Endothelial cell of umbilical vein (primary cell): ENCODE measurements at regions not wholly inside any gene's neighbourhood (a gene's known extent, or its start where the extent isn't known, plus 50 kb on each side); places are given as distances from the start of the nearest gene placed in this dataset.

Source experiments
- BruUV-seq: library from RNA; stranded (reverse); fragments of 400-500 nt; replicated peaks from 2 replicates; lab custom pipeline; 2021; lab: Mats Ljungman, UMichigan
- CTCF ChIA-PET: fragments of 300-600, 350-600 bp; sonication (Branson Sonifier 250); formaldehyde crosslinking; loops from one replicate; lab custom pipeline; 2021; ENCODE audit warnings: antibody characterized with exemption, inconsistent platforms; lab: Charles Lee
- POLR2A ChIA-PET: fragments of 300-600, 350-600 bp; sonication (Branson Sonifier 250); formaldehyde crosslinking; loops from one replicate; lab custom pipeline; 2021; ENCODE audit warnings: antibody characterized with exemption, inconsistent platforms; lab: Charles Lee
- DNase-seq: peaks from one replicate; pipeline ENCODE4 v3.0.0-alpha.2; 2011; ENCODE audit warnings: low read depth, low spot score
- FAIRE-seq: peaks from 2 replicates; lab custom pipeline; 2011; peaks lifted over from hg19 to GRCh38; lab: Jason Lieb, UNC
- H2AFZ ChIP-seq: 2 replicates; pipeline ENCODE4 v1.6.0; 2012; ENCODE audit warnings: low read depth, low read length, control low read depth, inconsistent platforms
- H3K27ac ChIP-seq: 2 replicates; pipeline ENCODE4 v1.5.1; 2011; ENCODE audit warnings: low read depth, mild to moderate bottlenecking, control low read depth, low read length, moderate library complexity; ENCODE audit not compliant: insufficient read depth
- H3K27me3 ChIP-seq, 2 experiments: 2 replicates each; pipeline versions ENCODE4 v1.6.0 to v1.6.1; 2011; ENCODE audit warnings: low read length in 2 of 2, mixed read lengths in 1 of 2; ENCODE audit not compliant: control insufficient read depth in 2 of 2, insufficient read depth in 2 of 2
- H3K36me3 ChIP-seq, 2 experiments: 2 replicates in 1 of 2; 3 replicates in 1 of 2; pipeline ENCODE4 v1.5.1; 2011; ENCODE audit warnings: low read length in 2 of 2, mild to moderate bottlenecking in 1 of 2, moderate library complexity in 1 of 2; ENCODE audit not compliant: control insufficient read depth in 2 of 2, insufficient read depth in 2 of 2; ENCODE audit errors: extremely low read depth in 1 of 2
- H3K4me1 ChIP-seq: 3 replicates; pipeline ENCODE4 v1.5.1; 2011; ENCODE audit warnings: mild to moderate bottlenecking, low read length; ENCODE audit not compliant: control insufficient read depth, insufficient read depth; ENCODE audit errors: extremely low read depth
- H3K4me2 ChIP-seq: 2 replicates; pipeline ENCODE4 v1.6.1; 2011; ENCODE audit warnings: low read length, control low read depth, mixed read lengths; ENCODE audit not compliant: insufficient read depth
- H3K4me3 ChIP-seq, 3 experiments: fragments of 200-600 bp in 1 of 3; sonication (generic), shearing (Covaris generic) in 1 of 3; replicated peaks in 1 of 3; 2 replicates each; pipeline ENCODE4 v1.5.1; 2011 to 2016; ENCODE audit warnings: control low read depth in 3 of 3, low read length in 3 of 3, mild to moderate bottlenecking in 2 of 3, inconsistent platforms in 1 of 3, low read depth in 1 of 3, moderate library complexity in 1 of 3; ENCODE audit not compliant: insufficient read depth in 1 of 3
- H3K79me2 ChIP-seq: 2 replicates; pipeline ENCODE4 v1.6.0; 2012; ENCODE audit warnings: low read length, inconsistent platforms; ENCODE audit not compliant: control insufficient read depth, insufficient read depth
- H3K9ac ChIP-seq: replicated peaks from 2 replicates; pipeline ENCODE3; 2011; ENCODE audit warnings: low read length, control low read depth; ENCODE audit not compliant: insufficient read depth; ENCODE audit errors: extremely low read depth
- H3K9me1 ChIP-seq: replicated peaks from 3 replicates; pipeline ENCODE4 v1.6.0; 2011; ENCODE audit warnings: mild to moderate bottlenecking, low read length; ENCODE audit not compliant: control insufficient read depth, insufficient read depth; ENCODE audit errors: extremely low read depth
- H3K9me3 ChIP-seq: replicated peaks from 2 replicates; pipeline ENCODE4 v1.5.1; 2012; ENCODE audit warnings: low read length, inconsistent platforms; ENCODE audit not compliant: control insufficient read depth, insufficient read depth
- H4K20me1 ChIP-seq: replicated peaks from 2 replicates; pipeline ENCODE3; 2011; ENCODE audit warnings: mild to moderate bottlenecking, low read length; ENCODE audit not compliant: control insufficient read depth, insufficient read depth; ENCODE audit errors: extremely low read depth
- EZH2 ChIP-seq: IDR thresholded peaks from 2 replicates; pipeline ENCODE4 v1.6.1; 2012; ENCODE audit warnings: borderline replicate concordance, low read depth, mild to moderate bottlenecking, moderate library complexity, low read length, inconsistent platforms; ENCODE audit not compliant: severe bottlenecking
- FOS ChIP-seq: IDR thresholded peaks from 2 replicates; pipeline ENCODE4 v1.6.1; 2011; ENCODE audit warnings: mild to moderate bottlenecking, low read length, moderate library complexity, borderline replicate concordance; ENCODE audit not compliant: insufficient read depth
- JUN ChIP-seq: IDR thresholded peaks from 2 replicates; pipeline ENCODE4 v1.6.1; 2011; ENCODE audit warnings: borderline replicate concordance, low read depth; ENCODE audit not compliant: insufficient read length, insufficient read depth
- MYC ChIP-seq: IDR thresholded peaks from one replicate; pipeline ENCODE4 v1.6.1; 2011; ENCODE audit warnings: mild to moderate bottlenecking, low read depth, low read length
- POLR2AphosphoS5 ChIP-seq: IDR thresholded peaks from 2 replicates; pipeline ENCODE4 v1.6.1; 2012; ENCODE audit warnings: low read depth, mild to moderate bottlenecking, control low read depth, low read length, moderate library complexity; ENCODE audit not compliant: insufficient read depth
- dilution Hi-C: fragments of 300-500 bp; cut with MboI; formaldehyde crosslinking; loops from one replicate; pipeline ENCODE4 v1.15.0; 2019; ENCODE audit warnings: low sequenced_read_pairs; ENCODE audit not compliant: extremely low pct_ligation_motif_present
- intact Hi-C: fragments of 100-400 bp; cut with micrococcal nuclease; formaldehyde crosslinking; loops from one replicate; pipeline ENCODE4 v1.10.0; 2022
- TF ChIP-seq, protein P1 (sequence below): IDR thresholded peaks from 2 replicates; pipeline ENCODE4 v1.6.1; 2011; ENCODE audit not compliant: insufficient read depth, insufficient read length

DNA sequence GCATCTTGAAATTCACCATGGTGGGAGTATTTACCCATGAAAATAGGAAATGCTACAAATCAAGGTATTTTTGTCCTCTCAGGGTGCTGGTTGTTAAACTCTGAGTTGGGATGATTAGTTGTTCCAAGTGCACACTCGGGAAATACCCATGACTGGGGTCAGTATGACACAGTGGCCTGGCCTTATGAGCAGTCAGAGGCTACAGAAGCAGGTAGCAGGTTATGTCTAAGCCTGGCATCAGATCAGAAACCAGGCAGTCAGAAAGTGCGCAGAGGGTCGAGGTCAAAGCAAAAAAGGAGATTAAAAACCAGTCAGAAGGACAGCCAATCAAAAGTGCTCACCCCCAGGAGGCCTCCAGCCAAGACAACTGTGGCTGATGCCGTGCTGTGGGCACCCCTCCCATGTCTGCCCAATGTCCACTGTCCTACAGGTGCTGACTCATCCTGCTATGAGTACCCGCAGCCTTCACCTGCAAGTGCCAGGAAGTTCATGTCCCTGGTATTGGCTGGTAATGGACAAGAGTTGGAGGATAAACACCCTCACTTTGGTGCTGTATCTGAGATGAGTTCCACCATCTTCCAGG, 117.4 kb upstream of the SLC24A3 start:
- intact Hi-C loops (no loop called here), dilution Hi-C loops (no loop called here)
- Histone ChIP-seq H3K4me1 (no peaks in the 10 kb centered on the region), H3K27ac (no peak overlapping the region), H3K4me3 (no peak overlapping the region), H3K9ac (no peak overlapping the region), H3K9me1 (no peaks in the 10 kb centered on the region), H2AFZ (no peak overlapping the region), H3K36me3 (no peaks in the 10 kb centered on the region), H3K9me3 (peaks cover 5% of the 10 kb centered on the region), H3K79me2 (no peaks in the 10 kb centered on the region), H3K27me3 (no peaks in the 10 kb centered on the region), H4K20me1 (no peaks in the 10 kb centered on the region), H3K4me2 (no peak overlapping the region)
- TF ChIP-seq EZH2 (no peak), JUN (no peak)
- DNase-seq = no peak
- CTCF ChIA-PET = no interaction called here
- POLR2A ChIA-PET = no interaction called here
- FAIRE-seq = no peak
- no TSS peak for BruUV-seq

- H3K9me3 ChIP-seq = peaks cover 3% of the 10 kb centered on the region
- intact Hi-C loops = no loop called here
- no peaks in the 10 kb centered on the region for H3K79me2 ChIP-seq
- no peaks in the 10 kb centered on the region for H3K27me3 ChIP-seq
- no peak overlapping the region for H2AFZ ChIP-seq
- H4K20me1 ChIP-seq = no peaks in the 10 kb centered on the region
- ChIA-PET POLR2A (no interaction called here), CTCF (no interaction called here)
- no peak overlapping the region for H3K9ac ChIP-seq
- H3K36me3 ChIP-seq = no peaks in the 10 kb centered on the region
- dilution Hi-C loops = no loop called here
- no peaks in the 10 kb centered on the region for H3K4me1 ChIP-seq
- no peak overlapping the region for H3K27ac ChIP-seq
- H3K4me2 ChIP-seq = no peak overlapping the region
- TF ChIP-seq, protein P1, sequence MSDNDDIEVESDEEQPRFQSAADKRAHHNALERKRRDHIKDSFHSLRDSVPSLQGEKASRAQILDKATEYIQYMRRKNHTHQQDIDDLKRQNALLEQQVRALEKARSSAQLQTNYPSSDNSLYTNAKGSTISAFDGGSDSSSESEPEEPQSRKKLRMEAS = no peak
- TF ChIP-seq FOS (no peak), POLR2AphosphoS5 (no peak), EZH2 (no peak), MYC (no peak)
- no TSS peak for BruUV-seq
- DNase-seq (no peak), FAIRE-seq (no peak)
- no peak overlapping the region for H3K4me3 ChIP-seq
- H3K9me1 ChIP-seq = no peaks in the 10 kb centered on the region
Observed at GRCh38 chr20:19095762-19096161, 116.7 kb upstream of the SLC24A3 start.
